Dermis microvascular lymphatic vessel endothelial cell (primary cell): ENCODE measurements at regions not wholly inside any gene's neighbourhood (a gene's known extent, or its start where the extent isn't known, plus 50 kb on each side); places are given as distances from the start of the nearest gene placed in this dataset.
A peak's percentile ranks its signal among the peaks of the same experiment; 100 is the strongest.
"Not testable (repeated sequence)": the region's sequence is repeated elsewhere in the genome, so short reads cannot be mapped to it uniquely, and the experiment has no call there.

ENCODE experiments used
- DNase-seq, 2 donors: peaks; one replicate each; pipeline versions ENCODE4 v3.0.0 to v3.0.0-alpha.2; 2010; ENCODE audit warnings: low read depth in 2 of 2

DNA sequence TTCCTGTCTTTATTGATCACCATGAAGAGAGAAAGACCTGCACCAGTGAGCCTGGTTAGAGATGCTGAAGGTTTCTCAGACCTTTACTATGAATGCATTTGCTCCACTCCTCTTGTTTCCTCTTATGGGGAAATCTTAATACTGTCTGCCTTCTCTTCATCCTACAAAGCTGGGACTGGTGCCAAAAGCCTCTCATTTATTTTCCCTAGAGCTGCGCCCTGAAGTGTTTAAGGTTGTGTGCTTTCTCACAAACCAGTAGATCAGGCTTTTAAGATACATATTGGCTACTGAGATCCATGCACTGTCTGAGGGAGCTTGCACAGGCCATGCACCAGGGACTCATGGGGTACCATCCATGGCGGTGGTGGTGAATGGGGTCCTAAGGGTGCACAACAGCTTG is 286.1 kb upstream of the PMFBP1 start:
- no peak for DNase-seq

DNA sequence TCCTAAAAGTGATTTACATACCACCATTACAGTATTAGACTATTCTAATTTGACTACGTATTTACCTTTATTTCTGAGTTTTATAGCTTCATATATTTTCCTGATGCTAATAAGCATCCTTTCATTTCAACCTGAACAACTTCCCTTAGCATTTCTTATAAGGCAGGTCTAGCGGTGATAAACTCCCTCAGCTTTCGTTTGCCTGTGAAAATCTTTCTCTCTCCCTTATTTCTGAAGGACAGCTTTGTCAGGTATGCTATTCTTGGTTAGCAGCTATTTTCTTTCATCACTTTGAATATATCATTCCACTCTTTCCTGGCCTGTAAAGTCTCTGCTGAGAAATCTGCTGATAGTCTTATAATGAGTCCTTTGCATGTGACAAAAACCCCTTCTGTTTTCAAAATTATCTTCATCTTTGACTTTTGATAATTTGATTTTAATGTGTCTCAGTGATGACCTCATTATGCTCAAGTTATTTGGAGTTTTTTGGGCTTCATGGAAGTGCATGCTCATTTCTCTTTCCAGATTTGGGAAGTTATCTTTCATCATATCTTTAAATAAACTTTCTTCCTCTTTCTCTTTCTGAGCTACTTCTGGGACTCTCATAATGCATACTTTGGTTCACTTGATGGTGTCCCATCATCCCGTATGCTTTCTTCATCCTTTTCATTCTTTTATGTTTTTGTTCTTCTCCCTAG is 285.4 kb upstream of the PMFBP1 start:
- DNase-seq, result no peak

GRCh38 chr16:72455743-72456659 is 284.0 kb upstream of the PMFBP1 start:
- peak; percentile 40 to 68 for DNase-seq

DNA sequence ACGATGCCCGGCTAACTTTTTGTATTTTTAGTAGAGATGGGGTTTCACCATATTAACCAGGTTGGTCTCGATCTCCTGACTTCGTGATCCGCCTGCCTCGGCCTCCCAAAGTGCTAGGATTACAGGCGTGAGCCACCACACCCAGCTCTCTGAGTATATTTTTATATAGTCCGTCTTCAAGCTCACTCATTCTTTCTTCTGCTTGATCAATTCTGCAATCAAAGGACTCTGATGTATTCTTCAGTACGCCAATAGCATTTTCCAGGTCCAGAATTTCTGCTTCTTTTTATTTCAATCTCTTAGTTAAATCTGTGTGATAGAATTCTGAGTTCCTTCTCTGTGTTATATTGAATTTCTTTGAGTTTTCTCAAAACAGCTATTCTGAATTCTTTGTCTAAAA is 281.9 kb upstream of the PMFBP1 start:
- DNase-seq, result not testable (repeated sequence)

- DNase-seq, result no peak
These were observed 272.7 kb upstream of the PMFBP1 start for GRCh38 chr16:72444696-72445095.

DNA sequence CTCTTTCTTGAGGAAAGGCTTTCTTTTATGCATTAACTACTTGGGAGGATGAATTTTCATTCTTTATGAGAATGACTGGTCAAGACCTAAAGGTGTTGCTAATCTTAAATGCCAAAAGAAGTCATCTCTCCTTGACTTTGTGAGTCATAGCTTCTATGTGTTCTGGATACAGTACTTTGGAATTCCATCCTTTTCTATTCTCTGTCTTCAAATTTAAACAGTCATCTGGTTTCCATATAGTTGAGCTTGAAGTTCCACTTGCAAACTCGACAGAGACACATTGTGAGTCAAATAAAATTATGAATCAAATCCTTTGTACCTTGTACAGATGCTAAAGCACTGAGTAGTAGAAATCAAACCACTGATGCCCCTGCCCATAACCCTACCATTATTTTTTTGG is 271.9 kb upstream of the PMFBP1 start:
- DNase-seq, result no peak

DNA sequence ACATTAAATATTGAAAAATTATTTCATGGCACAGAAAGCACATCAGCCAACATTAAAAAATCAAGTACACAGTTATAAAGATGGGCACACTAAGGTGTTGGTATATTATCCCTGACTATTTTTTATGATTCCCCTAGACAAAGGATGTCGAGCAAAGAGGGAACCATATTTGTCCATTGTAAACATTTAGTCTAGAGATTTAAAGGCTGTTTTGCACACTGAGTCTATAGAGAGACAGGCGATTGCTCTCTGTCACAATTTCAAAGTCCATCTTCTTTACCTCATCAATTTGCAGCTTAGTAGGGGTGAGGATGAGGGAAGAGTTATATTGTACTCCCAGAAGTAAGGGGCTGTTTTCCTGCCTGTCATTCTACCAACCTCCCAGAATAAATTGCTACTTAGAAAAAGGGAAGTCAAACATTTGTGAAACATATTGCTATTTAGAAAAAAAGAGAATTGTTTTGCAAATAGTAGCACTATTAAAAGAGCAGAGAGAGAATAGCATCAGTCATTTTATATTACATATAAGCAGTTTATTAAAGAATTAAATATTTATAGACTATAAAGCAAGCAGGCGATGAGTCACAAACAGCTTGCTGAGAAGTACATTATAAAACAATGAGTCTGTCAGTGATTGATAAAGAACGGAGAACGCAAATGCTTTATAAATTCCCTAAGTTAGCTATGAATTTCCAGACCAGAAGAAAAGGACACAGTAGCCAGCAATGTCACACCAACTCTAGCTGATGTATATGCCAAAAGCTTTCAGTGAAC is 270.6 kb upstream of the PMFBP1 start:
- no peak for DNase-seq

DNA sequence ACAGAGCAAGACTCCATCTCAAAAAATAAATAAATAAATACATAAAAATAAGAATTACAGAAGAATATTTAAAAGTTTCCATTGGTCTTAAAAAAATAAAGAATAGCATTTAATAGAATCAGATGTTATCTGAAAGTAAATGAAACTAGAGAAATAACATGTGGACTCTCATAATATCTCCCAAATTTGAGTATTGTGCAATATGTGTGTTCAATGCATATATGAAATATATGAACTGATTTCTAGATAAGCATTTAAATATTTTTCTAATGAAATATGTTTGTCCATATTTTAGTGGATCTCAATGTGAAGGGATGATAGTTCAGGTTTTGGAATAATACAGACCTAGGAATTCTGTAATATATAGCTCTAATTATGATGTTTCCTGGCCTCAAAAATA is 265.9 kb upstream of the PMFBP1 start:
- DNase-seq, result no peak

- peak in 1 of 2 donors; percentile 46 for DNase-seq
These were observed 262.2 kb upstream of the PMFBP1 start for GRCh38 chr16:72434159-72434558.

GRCh38 chr16:72430121-72430520 is 258.2 kb upstream of the PMFBP1 start:
- DNase-seq, result no peak

GRCh38 chr16:72429671-72430081 is 257.7 kb upstream of the PMFBP1 start:
- no peak for DNase-seq

DNA sequence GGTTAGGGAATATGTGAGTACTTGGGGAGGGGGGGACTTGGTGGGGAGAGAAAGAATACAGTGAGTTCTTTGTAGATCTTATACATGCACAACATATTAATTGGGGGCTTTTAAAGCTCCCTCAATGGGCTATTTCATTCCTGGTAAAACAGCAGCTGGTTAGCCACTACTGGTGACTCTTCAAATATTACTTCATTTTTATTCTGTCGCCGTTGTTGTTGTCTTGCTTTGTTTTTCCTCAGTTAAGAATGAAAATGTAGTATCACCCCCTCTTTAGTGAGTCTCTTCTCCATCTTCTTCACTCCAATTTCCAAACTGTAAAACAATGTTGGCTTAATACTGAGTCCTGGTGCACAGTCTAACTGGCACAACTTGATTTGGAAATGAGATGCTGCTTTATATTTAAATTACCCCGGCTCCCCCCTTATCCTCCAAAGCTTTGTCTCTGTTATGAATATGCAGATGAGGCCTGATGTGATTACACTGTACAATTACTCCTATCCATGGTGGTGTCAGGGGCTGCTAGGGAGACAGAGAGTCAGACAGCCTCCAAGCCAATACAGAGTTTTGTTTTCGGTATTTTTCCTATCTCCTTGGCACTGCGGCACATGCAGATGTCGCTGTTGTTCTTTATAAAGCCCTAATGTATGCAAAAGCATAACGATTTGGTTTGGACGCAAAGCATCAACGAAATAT is 256.9 kb upstream of the PMFBP1 start:
- no peak for DNase-seq

GRCh38 chr16:72427783-72428331 is 255.9 kb upstream of the PMFBP1 start:
- DNase-seq, result no peak

DNA sequence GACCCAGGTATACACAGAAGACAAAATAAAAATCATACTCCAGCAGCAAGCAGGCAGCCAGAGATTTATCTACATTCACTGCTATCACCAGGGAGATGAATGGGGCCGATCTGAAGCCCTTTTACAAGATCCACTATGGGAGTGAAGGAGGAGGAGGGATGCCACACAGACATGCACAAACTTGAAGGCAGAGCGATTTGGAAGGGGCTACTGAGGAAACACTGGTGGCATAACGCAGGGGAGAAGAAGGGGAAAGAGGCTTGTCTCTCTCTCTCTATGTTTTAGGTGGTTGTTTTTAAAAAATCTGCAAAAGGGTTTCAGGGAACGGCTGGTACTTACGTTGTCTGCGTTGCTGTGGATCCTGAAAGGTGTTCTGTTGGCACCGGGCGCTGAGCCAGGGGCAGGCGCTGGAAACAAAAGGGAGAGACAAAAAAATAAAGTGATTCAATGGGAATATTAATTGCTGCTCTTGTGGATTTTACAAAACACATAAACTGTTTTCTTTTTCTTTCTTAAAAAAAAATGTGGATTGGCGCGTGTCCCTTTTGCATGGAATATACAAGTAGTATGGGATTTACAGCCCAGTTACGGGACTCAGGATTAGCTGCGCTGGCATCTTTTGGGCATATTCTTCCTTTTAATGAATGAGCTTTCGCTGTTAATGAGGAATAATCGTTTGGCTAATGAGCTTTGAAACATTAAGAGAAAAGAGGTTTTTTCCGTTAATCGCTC is 255.3 kb upstream of the PMFBP1 start:
- no peak for DNase-seq

- DNase-seq, result no peak
These were observed 254.4 kb upstream of the PMFBP1 start for GRCh38 chr16:72426386-72426785.

GRCh38 chr16:72425571-72426341 is 253.8 kb upstream of the PMFBP1 start:
- DNase-seq, result no peak

GRCh38 chr16:72424757-72425156 is 252.8 kb upstream of the PMFBP1 start:
- no peak for DNase-seq

DNA sequence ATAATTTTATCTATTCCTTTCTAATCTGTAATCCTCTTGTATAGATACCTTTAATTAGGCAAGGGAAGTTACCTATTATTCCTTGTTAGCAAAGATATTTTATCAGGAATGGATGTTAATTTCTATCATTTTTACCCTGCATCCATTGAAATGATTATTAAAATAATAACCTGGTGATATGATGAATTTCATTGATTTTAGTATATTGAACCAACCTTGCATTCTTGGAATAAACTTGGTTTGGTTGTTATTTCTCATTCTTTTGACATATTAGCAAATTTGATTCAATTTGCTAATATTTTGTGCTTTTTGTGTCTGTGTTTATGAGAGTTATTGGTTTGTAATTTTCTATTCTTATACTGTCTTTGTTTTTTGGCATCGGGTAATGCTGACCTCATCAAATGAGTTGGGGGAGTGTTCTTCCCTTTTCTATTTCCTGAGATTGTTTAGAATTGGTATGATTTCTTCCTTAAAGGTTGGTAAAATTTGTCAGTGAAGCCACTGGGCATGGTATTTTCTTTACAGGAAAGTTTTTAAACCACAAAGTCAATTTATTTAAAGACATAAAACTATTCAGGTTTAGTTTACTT is 250.4 kb upstream of the PMFBP1 start:
- DNase-seq, result no peak

GRCh38 chr16:72419638-72420037 is 247.7 kb upstream of the PMFBP1 start:
- DNase-seq, result no peak
